HT-29 (cell line): ENCODE measurements at regions not wholly inside any gene's neighbourhood (a gene's known extent, or its start where the extent isn't known, plus 50 kb on each side); places are given as distances from the start of the nearest gene placed in this dataset.
A peak's percentile ranks its signal among the peaks of the same experiment; 100 is the strongest.

ENCODE experiments used
- DNase-seq: peaks from one replicate; pipeline ENCODE4 v3.0.0-alpha.2; 2015; ENCODE audit warnings: low spot score

GRCh38 chr4:156596026-156596425 lies 375.6 kb downstream of the PDGFC start:
- no peak for DNase-seq

- no peak for DNase-seq
These were observed 376.6 kb downstream of the PDGFC start for GRCh38 chr4:156595041-156595440.

- peak; percentile 67 for DNase-seq
These were observed 377.0 kb downstream of the PDGFC start for GRCh38 chr4:156594624-156595023.

- no peak for DNase-seq
These were observed 378.1 kb downstream of the PDGFC start for GRCh38 chr4:156593464-156593863.

GRCh38 chr4:156591679-156592078 lies 379.9 kb downstream of the PDGFC start:
- no peak for DNase-seq

GRCh38 chr4:156584100-156584499 lies 387.5 kb downstream of the PDGFC start:
- peak; percentile 66 for DNase-seq

- no peak for DNase-seq
These were observed 388.3 kb downstream of the PDGFC start for GRCh38 chr4:156583265-156583664.

- peak; percentile 56 for DNase-seq
These were observed 390.1 kb downstream of the PDGFC start for GRCh38 chr4:156581282-156582063.

GRCh38 chr4:156578713-156579112 lies 392.9 kb downstream of the PDGFC start:
- DNase-seq: no peak

- DNase-seq: no peak
These were observed 393.6 kb downstream of the PDGFC start for GRCh38 chr4:156578005-156578404.

- no peak for DNase-seq
These were observed 394.7 kb downstream of the PDGFC start for GRCh38 chr4:156576946-156577345.

- no peak for DNase-seq
These were observed 396.0 kb downstream of the PDGFC start for GRCh38 chr4:156575430-156576073.

- no peak for DNase-seq
These were observed 400.5 kb downstream of the PDGFC start for GRCh38 chr4:156571146-156571545.

- no peak for DNase-seq
These were observed 402.1 kb downstream of the PDGFC start for GRCh38 chr4:156569535-156569934.

- no peak for DNase-seq
These were observed 403.1 kb downstream of the PDGFC start for GRCh38 chr4:156568484-156568883.

- DNase-seq: no peak
These were observed 403.6 kb downstream of the PDGFC start for GRCh38 chr4:156568041-156568440.

GRCh38 chr4:156560701-156561100 lies 410.9 kb downstream of the PDGFC start:
- no peak for DNase-seq

- peak; percentile 30 for DNase-seq
These were observed 412.3 kb downstream of the PDGFC start for GRCh38 chr4:156559346-156559745.

GRCh38 chr4:156558373-156559025 lies 413.1 kb downstream of the PDGFC start:
- DNase-seq: no peak

GRCh38 chr4:156557920-156558319 lies 413.7 kb downstream of the PDGFC start:
- DNase-seq: no peak

- DNase-seq: no peak
These were observed 415.3 kb downstream of the PDGFC start for GRCh38 chr4:156556336-156556735.

- no peak for DNase-seq
These were observed 417.9 kb downstream of the PDGFC start for GRCh38 chr4:156553659-156554058.

GRCh38 chr4:156547891-156548290 lies 423.7 kb downstream of the PDGFC start:
- DNase-seq: no peak
